ENCODE measurements at regions not wholly inside any gene's neighbourhood (a gene's known extent, or its start where the extent isn't known, plus 50 kb on each side); places are given as distances from the start of the nearest gene placed in this dataset.

GRCh38 chr10:78643513-78643912 is 425.3 kb upstream of the ZMIZ1 start:
- TF ChIP-seq SUZ12 (IDR thresholded peaks at IDR 0.05; ENCODE audit: extremely low read depth, insufficient read depth, insufficient read length) (no peak), YY1 (IDR thresholded peaks at IDR 0.05; ENCODE audit: insufficient read depth, insufficient read length) (no peak), ZNF274 (IDR thresholded peaks at IDR 0.05; ENCODE audit: low read depth, low read length) (no peak)
